Activated CD8-positive, alpha-beta T cell treated with anti-CD3 and anti-CD28 coated beads, Interleukin-2, amount 10 ng/mL, durations not matched to agents 7 days and 5 days (primary cell): ENCODE measurements at regions not wholly inside any gene's neighbourhood (a gene's known extent, or its start where the extent isn't known, plus 50 kb on each side); places are given as distances from the start of the nearest gene placed in this dataset.

ENCODE experiments used
- ATAC-seq: fragments of 150-1000 bp; cut with Tn5 transposase; one replicate; pipeline ENCODE4 v1.10.0; 2021; ENCODE audit warnings: moderate library complexity
- CTCF ChIA-PET: fragments of 350-600 bp; sonication (Branson Sonifier 250); formaldehyde crosslinking; loops from one replicate; lab custom pipeline; 2021; ENCODE audit warnings: antibody characterized with exemption; lab: Charles Lee
- POLR2A ChIA-PET: fragments of 350-600 bp; sonication (Branson Sonifier 250); formaldehyde crosslinking; loops from one replicate; lab custom pipeline; 2021; ENCODE audit warnings: antibody characterized with exemption; lab: Charles Lee
- DNase-seq: peaks from one replicate; pipeline ENCODE4 v3.0.0-alpha.2; 2020
- H3K27ac Mint-ChIP-seq: one replicate; pipeline ENCODE4 v1.8.0; 2021; ENCODE audit warnings: mild to moderate bottlenecking, mixed read lengths
- H3K27me3 Mint-ChIP-seq: one replicate; pipeline ENCODE4 v1.8.0; 2021; ENCODE audit warnings: low read depth, mixed read lengths
- H3K36me3 Mint-ChIP-seq: one replicate; pipeline ENCODE4 v1.8.0; 2021; ENCODE audit warnings: low read depth, mixed read lengths
- H3K4me1 Mint-ChIP-seq: one replicate; pipeline ENCODE4 v1.8.0; 2021; ENCODE audit warnings: low read depth, mixed read lengths
- H3K4me3 Mint-ChIP-seq: one replicate; pipeline ENCODE4 v1.8.0; 2021; ENCODE audit warnings: mild to moderate bottlenecking, mixed read lengths
- H3K9me3 Mint-ChIP-seq: one replicate; pipeline ENCODE4 v1.8.0; 2022; ENCODE audit warnings: mixed read lengths; ENCODE audit not compliant: insufficient read depth

- Mint-ChIP-seq H3K27ac (no peak overlapping the region), H3K4me3 (no peak overlapping the region), H3K9me3 (no peaks in the 10 kb centered on the region), H3K4me1 (peaks cover 15% of the 10 kb centered on the region), H3K36me3 (no peaks in the 10 kb centered on the region), H3K27me3 (peaks cover 9% of the 10 kb centered on the region)
- ChIA-PET POLR2A (no interaction called here), CTCF (interaction anchor here (1.2 to 1.6 kb wide), 2 partner anchors 28 to 571 kb away, joined by 4 read pairs; no protein-coding TSS in a partner anchor)
- no peak for ATAC-seq
- DNase-seq, result no peak
These were observed 74.8 kb upstream of the PLXNC1 start for GRCh38 chr12:94073441-94074051.

- ATAC-seq (no peak), DNase-seq (no peak)
- H3K36me3 Mint-ChIP-seq, result no peaks in the 10 kb centered on the region
- peaks cover 16% of the 10 kb centered on the region for H3K4me1 Mint-ChIP-seq
- no peak overlapping the region for H3K27ac Mint-ChIP-seq
- POLR2A ChIA-PET, result no interaction called here
- CTCF ChIA-PET, result interaction anchor here (1.0 to 2.5 kb wide), 8 partner anchors 27 to 572 kb away, joined by 3 to 40 read pairs (median 4); no protein-coding TSS in a partner anchor
- no peaks in the 10 kb centered on the region for H3K9me3 Mint-ChIP-seq
- H3K27me3 Mint-ChIP-seq, result peaks cover 9% of the 10 kb centered on the region
- H3K4me3 Mint-ChIP-seq, result no peak overlapping the region
These were observed 74.0 kb upstream of the PLXNC1 start for GRCh38 chr12:94074216-94074979.

GRCh38 chr12:94074980-94075629 is 73.3 kb upstream of the PLXNC1 start:
- Mint-ChIP-seq H3K4me1 (peaks cover 16% of the 10 kb centered on the region), H3K27me3 (peaks cover 10% of the 10 kb centered on the region), H3K9me3 (no peaks in the 10 kb centered on the region), H3K36me3 (no peaks in the 10 kb centered on the region), H3K4me3 (no peak overlapping the region), H3K27ac (no peak overlapping the region)
- ATAC-seq, result no peak
- no peak for DNase-seq
- ChIA-PET POLR2A (no interaction called here), CTCF (interaction anchor here (0.7 to 2.5 kb wide), 19 partner anchors 13 to 572 kb away, joined by 3 to 40 read pairs (median 3); no protein-coding TSS in a partner anchor)

GRCh38 chr12:94077209-94077608 is 71.2 kb upstream of the PLXNC1 start:
- Mint-ChIP-seq H3K36me3 (no peaks in the 10 kb centered on the region), H3K27ac (no peak overlapping the region), H3K4me3 (no peak overlapping the region), H3K4me1 (peaks cover 9% of the 10 kb centered on the region), H3K27me3 (peaks cover 14% of the 10 kb centered on the region), H3K9me3 (no peaks in the 10 kb centered on the region)
- POLR2A ChIA-PET, result no interaction called here
- no peak for DNase-seq
- ATAC-seq, result no peak
- CTCF ChIA-PET, result interaction anchor here (1.4 to 3.3 kb wide), 3 partner anchors 22 to 311 kb away, joined by 4 to 22 read pairs (median 12); no protein-coding TSS in a partner anchor

GRCh38 chr12:94078138-94078723 is 70.1 kb upstream of the PLXNC1 start:
- no peak overlapping the region for H3K4me3 Mint-ChIP-seq
- CTCF ChIA-PET, result interaction anchor here (1.4 to 3.3 kb wide), 3 partner anchors 21 to 312 kb away, joined by 4 to 22 read pairs (median 12); no protein-coding TSS in a partner anchor
- peaks cover 14% of the 10 kb centered on the region for H3K27me3 Mint-ChIP-seq
- peaks cover 4% of the 10 kb centered on the region for H3K9me3 Mint-ChIP-seq
- POLR2A ChIA-PET, result interaction anchor here (1.8 kb wide), 1 partner anchor 23 kb away, joined by 5 read pairs; no protein-coding TSS in a partner anchor
- no peak overlapping the region for H3K27ac Mint-ChIP-seq
- H3K4me1 Mint-ChIP-seq, result peaks cover 9% of the 10 kb centered on the region
- H3K36me3 Mint-ChIP-seq, result peaks cover under 1% of the 10 kb centered on the region
- no peak for ATAC-seq
- DNase-seq, result no peak

- ChIA-PET POLR2A (interaction anchor here (1.8 kb wide), 1 partner anchor 22 kb away, joined by 5 read pairs; no protein-coding TSS in a partner anchor), CTCF (interaction anchor here (0.6 to 3.3 kb wide), 3 partner anchors 23 to 511 kb away, joined by 3 to 22 read pairs (median 12); no protein-coding TSS in a partner anchor)
- Mint-ChIP-seq H3K4me1 (peaks cover 9% of the 10 kb centered on the region), H3K9me3 (peaks cover 9% of the 10 kb centered on the region), H3K36me3 (peaks cover 4% of the 10 kb centered on the region), H3K27ac (no peak overlapping the region), H3K27me3 (peaks cover 14% of the 10 kb centered on the region), H3K4me3 (no peak overlapping the region)
- no peak for ATAC-seq
- no peak for DNase-seq
These were observed 69.5 kb upstream of the PLXNC1 start for GRCh38 chr12:94078736-94079509.

GRCh38 chr12:94079566-94080340 is 68.6 kb upstream of the PLXNC1 start:
- H3K27me3 Mint-ChIP-seq, result peaks cover 14% of the 10 kb centered on the region
- POLR2A ChIA-PET, result interaction anchor here (1.8 kb wide), 1 partner anchor 21 kb away, joined by 5 read pairs; no protein-coding TSS in a partner anchor
- no peak overlapping the region for H3K27ac Mint-ChIP-seq
- H3K9me3 Mint-ChIP-seq, result peaks cover 9% of the 10 kb centered on the region
- DNase-seq, result no peak
- H3K36me3 Mint-ChIP-seq, result peaks cover 4% of the 10 kb centered on the region
- no peak overlapping the region for H3K4me3 Mint-ChIP-seq
- CTCF ChIA-PET, result interaction anchor here (0.6 to 3.3 kb wide), 2 partner anchors 22 to 512 kb away, joined by 3 to 22 read pairs; no protein-coding TSS in a partner anchor
- ATAC-seq, result no peak
- peaks cover 9% of the 10 kb centered on the region for H3K4me1 Mint-ChIP-seq

- no peak for DNase-seq
- CTCF ChIA-PET, result interaction anchor here (1.4 to 2.7 kb wide), 2 partner anchors 11 to 21 kb away, joined by 3 to 19 read pairs; no protein-coding TSS in a partner anchor
- peaks cover 9% of the 10 kb centered on the region for H3K4me1 Mint-ChIP-seq
- no peak overlapping the region for H3K4me3 Mint-ChIP-seq
- POLR2A ChIA-PET, result no interaction called here
- peaks cover 9% of the 10 kb centered on the region for H3K9me3 Mint-ChIP-seq
- H3K36me3 Mint-ChIP-seq, result peaks cover 4% of the 10 kb centered on the region
- H3K27ac Mint-ChIP-seq, result no peak overlapping the region
- H3K27me3 Mint-ChIP-seq, result peaks cover 14% of the 10 kb centered on the region
- ATAC-seq, result no peak
These were observed 67.9 kb upstream of the PLXNC1 start for GRCh38 chr12:94080341-94081009.

- POLR2A ChIA-PET, result no interaction called here
- CTCF ChIA-PET, result interaction anchor here (1.5 to 2.7 kb wide), 3 partner anchors 19 to 316 kb away, joined by 4 to 19 read pairs (median 5); no protein-coding TSS in a partner anchor
- Mint-ChIP-seq H3K9me3 (peaks cover 9% of the 10 kb centered on the region), H3K4me1 (peaks cover 9% of the 10 kb centered on the region), H3K36me3 (peaks cover 4% of the 10 kb centered on the region), H3K27me3 (peaks cover 11% of the 10 kb centered on the region), H3K4me3 (no peak overlapping the region), H3K27ac (no peak overlapping the region)
- ATAC-seq, result no peak
- no peak for DNase-seq
These were observed 65.7 kb upstream of the PLXNC1 start for GRCh38 chr12:94082690-94083089.

GRCh38 chr12:94089891-94090290 is 58.5 kb upstream of the PLXNC1 start:
- no peaks in the 10 kb centered on the region for H3K4me1 Mint-ChIP-seq
- no peak overlapping the region for H3K27ac Mint-ChIP-seq
- ChIA-PET POLR2A (no interaction called here), CTCF (interaction anchor here (0.7 to 8.5 kb wide), 2 partner anchors 12 to 112 kb away, joined by 3 to 58 read pairs; no protein-coding TSS in a partner anchor)
- no peak overlapping the region for H3K4me3 Mint-ChIP-seq
- H3K36me3 Mint-ChIP-seq, result no peaks in the 10 kb centered on the region
- DNase-seq (no peak), ATAC-seq (no peak)
- H3K9me3 Mint-ChIP-seq, result no peaks in the 10 kb centered on the region
- peaks cover 2% of the 10 kb centered on the region for H3K27me3 Mint-ChIP-seq
